H1 (cell line): ENCODE measurements at regions not wholly inside any gene's neighbourhood (a gene's known extent, or its start where the extent isn't known, plus 50 kb on each side); places are given as distances from the start of the nearest gene placed in this dataset.

Source experiments
- CTCF ChIA-PET: fragments of 300-600 bp; sonication (Branson Sonifier 250); formaldehyde crosslinking; loops from one replicate; lab custom pipeline; 2021; ENCODE audit not compliant: partially characterized antibody; lab: Charles Lee
- POLR2A ChIA-PET: fragments of 300-600 bp; sonication (Branson Sonifier 250); formaldehyde crosslinking; loops from one replicate; lab custom pipeline; 2021; ENCODE audit warnings: inconsistent platforms; ENCODE audit not compliant: partially characterized antibody; lab: Charles Lee
- DNase-seq, 2 experiments: peaks; one replicate each; pipeline versions ENCODE4 v3.0.0 to v3.0.0-alpha.2; 2010 to 2022; ENCODE audit warnings: low spot score in 2 of 2, low read depth in 1 of 2, mixed read lengths in 1 of 2
- FAIRE-seq: peaks from 2 replicates; lab custom pipeline; 2011; peaks lifted over from hg19 to GRCh38; lab: Jason Lieb, UNC
- H2AFZ ChIP-seq: 2 replicates; pipeline ENCODE4 v1.8.1; 2012; ENCODE audit warnings: low read length, inconsistent platforms
- H2AK5ac ChIP-seq: 2 replicates; pipeline ENCODE4 v1.6.1; 2013; ENCODE audit warnings: low read depth, low read length
- H2BK120ac ChIP-seq: replicated peaks from 2 replicates; pipeline ENCODE3; 2013; ENCODE audit warnings: low read depth, low read length, inconsistent platforms
- H2BK12ac ChIP-seq: 2 replicates; pipeline ENCODE4 v1.6.1; 2013; ENCODE audit warnings: low read depth, low read length
- H2BK15ac ChIP-seq: 2 replicates; pipeline ENCODE4 v1.6.1; 2013; ENCODE audit warnings: low read length
- H2BK20ac ChIP-seq: 2 replicates; pipeline ENCODE4 v1.6.1; 2013; ENCODE audit warnings: low read length
- H2BK5ac ChIP-seq: 2 replicates; pipeline ENCODE4 v1.6.1; 2013; ENCODE audit warnings: low read depth, low read length
- H3K14ac ChIP-seq: 2 replicates; pipeline ENCODE4 v1.6.1; 2013; ENCODE audit warnings: inconsistent platforms; ENCODE audit not compliant: insufficient read length
- H3K18ac ChIP-seq: 2 replicates; pipeline ENCODE4 v1.6.1; 2013; ENCODE audit warnings: low read length; ENCODE audit errors: extremely low read depth
- H3K23ac ChIP-seq: 2 replicates; pipeline ENCODE4 v1.6.1; 2013; ENCODE audit warnings: inconsistent platforms; ENCODE audit not compliant: insufficient read length
- H3K23me2 ChIP-seq: 2 replicates; pipeline ENCODE4 v1.6.1; 2013; ENCODE audit warnings: low read depth, low read length
- H3K27ac ChIP-seq: 2 replicates; pipeline ENCODE4 v1.6.1; 2011; ENCODE audit warnings: low read depth, low read length, inconsistent platforms
- H3K27me3 ChIP-seq, 4 experiments: replicated peaks in 1 of 4; 1 replicate in 1 of 4; 2 replicates in 3 of 4; pipeline versions ENCODE4 v1.6.1 to v1.8.1; 2011 to 2013; ENCODE audit warnings: low read length in 3 of 4, mild to moderate bottlenecking in 3 of 4, inconsistent platforms in 2 of 4, mixed read lengths in 2 of 4, moderate library complexity in 1 of 4; ENCODE audit not compliant: control insufficient read depth in 3 of 4, insufficient read depth in 3 of 4; ENCODE audit errors: extremely low read depth in 1 of 4
- H3K36me3 ChIP-seq, 4 experiments: 2 replicates each; pipeline versions ENCODE4 v1.6.1 to v1.8.1; 2011 to 2013; ENCODE audit warnings: mild to moderate bottlenecking in 4 of 4, low read length in 3 of 4, moderate library complexity in 2 of 4, control low read depth in 1 of 4, inconsistent platforms in 1 of 4; ENCODE audit not compliant: insufficient read depth in 4 of 4, control insufficient read depth in 2 of 4
- H3K4ac ChIP-seq: replicated peaks from 2 replicates; pipeline ENCODE3; 2013; ENCODE audit warnings: low read length, low read depth, mixed read lengths, inconsistent platforms; ENCODE audit not compliant: insufficient read length
- H3K4me1 ChIP-seq, 4 experiments: replicated peaks in 1 of 4; 1 replicate in 1 of 4; 2 replicates in 3 of 4; pipeline versions ENCODE4 v1.6.1 to v1.8.1; 2011 to 2013; ENCODE audit warnings: low read length in 3 of 4, inconsistent platforms in 2 of 4, mixed read lengths in 1 of 4; ENCODE audit not compliant: insufficient read depth in 4 of 4, control insufficient read depth in 3 of 4
- H3K4me2 ChIP-seq, 2 experiments: 2 replicates each; pipeline versions ENCODE4 v1.6.1 to v1.8.1; 2011 to 2013; ENCODE audit warnings: low read depth in 2 of 2, low read length in 2 of 2, control low read depth in 1 of 2, inconsistent platforms in 1 of 2, mild to moderate bottlenecking in 1 of 2; ENCODE audit not compliant: insufficient read depth in 1 of 2
- H3K4me3 ChIP-seq, 4 experiments: fragments of 200-600, 300-600 bp in 1 of 4; sonication (generic), shearing (Covaris generic), sonication (Bioruptor Twin) in 1 of 4; 2 replicates each; pipeline versions ENCODE4 v1.5.1 to v1.8.1; 2011 to 2016; ENCODE audit warnings: low read length in 4 of 4, low read depth in 3 of 4, control low read depth in 2 of 4, inconsistent platforms in 2 of 4, mild to moderate bottlenecking in 2 of 4, mixed read lengths in 1 of 4, moderate library complexity in 1 of 4; ENCODE audit not compliant: insufficient read depth in 2 of 4; ENCODE audit errors: extremely low read depth in 1 of 4
- H3K56ac ChIP-seq: replicated peaks from 2 replicates; pipeline ENCODE3; 2013; ENCODE audit warnings: low read depth, mild to moderate bottlenecking, mixed read lengths, low read length, inconsistent platforms; ENCODE audit not compliant: insufficient read length
- H3K79me1 ChIP-seq: 2 replicates; pipeline ENCODE4 v1.6.1; 2013; ENCODE audit warnings: low read depth, low read length, control low read depth
- H3K79me2 ChIP-seq, 2 experiments: 2 replicates each; pipeline versions ENCODE4 v1.6.1 to v1.8.1; 2012 to 2013; ENCODE audit warnings: low read length in 2 of 2, mild to moderate bottlenecking in 2 of 2, inconsistent platforms in 1 of 2; ENCODE audit not compliant: insufficient read depth in 2 of 2, control insufficient read depth in 1 of 2
- H3K9ac ChIP-seq, 4 experiments: replicated peaks in 1 of 4; 1 replicate in 1 of 4; 2 replicates in 3 of 4; pipeline versions ENCODE4 v1.6.1 to v1.8.1; 2011 to 2013; ENCODE audit warnings: low read depth in 3 of 4, low read length in 3 of 4, control low read depth in 2 of 4, mild to moderate bottlenecking in 2 of 4, moderate library complexity in 2 of 4, inconsistent platforms in 1 of 4; ENCODE audit errors: extremely low read depth in 1 of 4
- H3K9me3 ChIP-seq, 2 experiments: 2 replicates each; pipeline versions ENCODE4 v1.6.1 to v1.8.1; 2012 to 2013; ENCODE audit warnings: mild to moderate bottlenecking in 2 of 2, moderate library complexity in 2 of 2, control low read depth in 1 of 2, inconsistent platforms in 1 of 2, low read depth in 1 of 2, low read length in 1 of 2, mixed read lengths in 1 of 2; ENCODE audit not compliant: insufficient read depth in 2 of 2
- H4K20me1 ChIP-seq, 2 experiments: replicated peaks in 1 of 2; 2 replicates each; pipeline versions ENCODE3 to v1.8.1; 2011 to 2013; ENCODE audit warnings: inconsistent platforms in 2 of 2, low read length in 2 of 2, mild to moderate bottlenecking in 1 of 2; ENCODE audit not compliant: insufficient read depth in 2 of 2, control insufficient read depth in 1 of 2
- H4K5ac ChIP-seq: 2 replicates; pipeline ENCODE4 v1.6.1; 2013; ENCODE audit warnings: low read length, low read depth, mixed read lengths, inconsistent platforms; ENCODE audit not compliant: insufficient read length
- H4K8ac ChIP-seq: 2 replicates; pipeline ENCODE4 v1.8.0; 2013; ENCODE audit warnings: mild to moderate bottlenecking, moderate library complexity, low read length, inconsistent platforms; ENCODE audit not compliant: insufficient read depth; ENCODE audit errors: extremely low read depth
- H4K91ac ChIP-seq: replicated peaks from 2 replicates; pipeline ENCODE3; 2013; ENCODE audit warnings: low read length, mixed read lengths, inconsistent platforms; ENCODE audit not compliant: insufficient read length
- ASH2L ChIP-seq: fragments of 200-600, 300-600 bp; sonication (generic); IDR thresholded peaks from one replicate; pipeline ENCODE4 v1.7.1; 2017; ENCODE audit warnings: low read length
- ATF3 ChIP-seq: IDR thresholded peaks from 2 replicates; pipeline ENCODE4 v1.6.1; 2011; ENCODE audit warnings: low read depth, mild to moderate bottlenecking, low read length; ENCODE audit not compliant: insufficient read depth
- BACH1 ChIP-seq: IDR thresholded peaks from 2 replicates; pipeline ENCODE4 v1.6.1; 2012; ENCODE audit warnings: low read length, improper control_type of control experiment
- HDAC2 ChIP-seq, 2 experiments: fragments of 300-600 bp in 1 of 2; sonication (generic) in 1 of 2; IDR thresholded peaks; 2 replicates each; pipeline ENCODE4 v1.6.1; 2011 to 2012; ENCODE audit warnings: low read depth in 2 of 2, low read length in 2 of 2, mild to moderate bottlenecking in 2 of 2, moderate library complexity in 2 of 2, borderline replicate concordance in 1 of 2, inconsistent platforms in 1 of 2
- JUN ChIP-seq: IDR thresholded peaks from 2 replicates; pipeline ENCODE4 v1.6.1; 2011; ENCODE audit warnings: low read depth, mild to moderate bottlenecking, improper control_type of control experiment, low read length
- MAFK ChIP-seq: IDR thresholded peaks from 2 replicates; pipeline ENCODE4 v1.6.1; 2012; ENCODE audit warnings: low read depth, mild to moderate bottlenecking, improper control_type of control experiment, low read length
- RAD21 ChIP-seq, 2 experiments: IDR thresholded peaks in 1 of 2; conservative IDR thresholded peaks in 1 of 2; 2 replicates each; pipeline ENCODE4 v1.6.1; 2011; ENCODE audit warnings: low read depth in 2 of 2, low read length in 2 of 2, improper control_type of control experiment in 1 of 2, inconsistent platforms in 1 of 2, mild to moderate bottlenecking in 1 of 2, moderate library complexity in 1 of 2
- SIX5 ChIP-seq: IDR thresholded peaks from 2 replicates; pipeline ENCODE4 v1.6.1; 2011; ENCODE audit warnings: mild to moderate bottlenecking, low read depth, low read length
- TAF7 ChIP-seq: optimal IDR thresholded peaks from 2 replicates; pipeline ENCODE3; 2011; ENCODE audit warnings: low read depth, mild to moderate bottlenecking, inconsistent platforms, low read length, moderate library complexity, borderline replicate concordance
- TBP ChIP-seq: IDR thresholded peaks from 2 replicates; pipeline ENCODE4 v1.6.1; 2011; ENCODE audit warnings: low read depth, low read length, improper control_type of control experiment
- TCF12 ChIP-seq: IDR thresholded peaks from 2 replicates; pipeline ENCODE4 v1.6.1; 2011; ENCODE audit warnings: low read depth, mild to moderate bottlenecking, low read length
- ZNF274 ChIP-seq: IDR thresholded peaks from 2 replicates; pipeline ENCODE4 v1.7.0; 2012; ENCODE audit warnings: low read length, borderline replicate concordance; ENCODE audit errors: extremely low read depth
- WGBS, 2 experiments: shearing (Covaris generic) in 1 of 2; methylation state at CpG; one replicate each; pipeline versions ENCODE4 v1.1.6 to v1.1.7; 2013 to 2015; ENCODE audit warnings: low lambda C conversion rate in 2 of 2, mixed read lengths in 2 of 2, inconsistent platforms in 1 of 2, low coverage in 1 of 2, missing lambda C conversion rate in 1 of 2; ENCODE audit not compliant: insufficient replicate concordance in 2 of 2, insufficient coverage in 1 of 2, insufficient read length in 1 of 2; ENCODE audit errors: extremely low coverage in 1 of 2, missing lambda C conversion rate in 1 of 2; 5-methylcytosine and 5-hydroxymethylcytosine counted together

- ChIA-PET POLR2A (no interaction called here), CTCF (no interaction called here)
- FAIRE-seq (no peak), DNase-seq (no peak)
- no peak overlapping the region for H3K4me3 ChIP-seq
- H2BK12ac ChIP-seq = no peak overlapping the region
- no peak overlapping the region for H3K23ac ChIP-seq
- H3K79me2 ChIP-seq = no peaks in the 10 kb centered on the region
- H3K14ac ChIP-seq = no peak overlapping the region
- H3K56ac ChIP-seq = no peak overlapping the region
- no peak overlapping the region for H4K8ac ChIP-seq
- no peak overlapping the region for H3K18ac ChIP-seq
- WGBS, 2 experiments = 81% methylated on average over 1 of the region's 1 CpG; no CpG with 5 or more reads in 1 of the 2 experiments
- H2BK15ac ChIP-seq = no peak overlapping the region
- no peak overlapping the region for H2BK120ac ChIP-seq
- H3K4ac ChIP-seq = no peak overlapping the region
- no peaks in the 10 kb centered on the region for H4K20me1 ChIP-seq
- H3K4me1 ChIP-seq = peaks cover 0 to 2% (median 1%) of the 10 kb centered on the region in 4 experiments; a peak in 3 of 7 replicates
- no peaks in the 10 kb centered on the region for H3K23me2 ChIP-seq
- H4K5ac ChIP-seq = no peak overlapping the region
- TF ChIP-seq HDAC2 (IDR thresholded peaks at IDR 0.05; ENCODE audit: borderline replicate concordance in 1 of 2, low read depth in 2 of 2, low read length in 2 of 2) = no peak
- TF ChIP-seq RAD21 (IDR thresholded peaks at IDR 0.05 in 1 of 2, conservative IDR thresholded peaks at IDR 0.05 in 1 of 2; ENCODE audit: low read depth in 2 of 2, low read length in 2 of 2) = no peak
- no peak for TF ChIP-seq BACH1
- TF ChIP-seq ZNF274 = no peak
- TF ChIP-seq SIX5 = no peak
- TF ChIP-seq TAF7 = no peak
- no peak for TF ChIP-seq TCF12
- no peak for TF ChIP-seq ASH2L
- no peak for TF ChIP-seq TBP
- TF ChIP-seq MAFK = no peak
- TF ChIP-seq ATF3 = no peak
- TF ChIP-seq JUN = no peak
- H2AFZ ChIP-seq = no peak overlapping the region
- no peak overlapping the region for H2BK5ac ChIP-seq
- no peaks in the 10 kb centered on the region for H3K36me3 ChIP-seq
- no peak overlapping the region for H3K9ac ChIP-seq
- H3K4me2 ChIP-seq = no peak overlapping the region
- no peak overlapping the region for H4K91ac ChIP-seq
- no peaks in the 10 kb centered on the region for H3K9me3 ChIP-seq
- no peak overlapping the region for H2AK5ac ChIP-seq
- H2BK20ac ChIP-seq = no peak overlapping the region
- H3K79me1 ChIP-seq = no peaks in the 10 kb centered on the region
- no peaks in the 10 kb centered on the region for H3K27me3 ChIP-seq
- no peak overlapping the region for H3K27ac ChIP-seq
These were observed 98.6 kb upstream of the RSPO3 start for GRCh38 chr6:127019828-127020227.
